Ishikawa (cell line): ENCODE measurements at regions not wholly inside any gene's neighbourhood (a gene's known extent, or its start where the extent isn't known, plus 50 kb on each side); places are given as distances from the start of the nearest gene placed in this dataset.

Source experiments
- CEBPB ChIP-seq: IDR thresholded peaks from 2 replicates; pipeline ENCODE4 v1.6.1; 2012
- CREB1 ChIP-seq: IDR thresholded peaks from 2 replicates; pipeline ENCODE4 v1.6.1; 2012; ENCODE audit warnings: low read depth
- EGR1 ChIP-seq: IDR thresholded peaks from 2 replicates; pipeline ENCODE4 v1.6.1; 2012
- EP300 ChIP-seq: IDR thresholded peaks from 2 replicates; pipeline ENCODE4 v1.6.1; 2012; ENCODE audit warnings: borderline replicate concordance
- FOXM1 ChIP-seq: IDR thresholded peaks from 2 replicates; pipeline ENCODE4 v1.6.1; 2012; ENCODE audit warnings: low read depth, borderline replicate concordance
- MAX ChIP-seq: IDR thresholded peaks from 2 replicates; pipeline ENCODE4 v1.6.1; 2012
- NFIC ChIP-seq: IDR thresholded peaks from 2 replicates; pipeline ENCODE4 v1.6.1; 2012
- RAD21 ChIP-seq: IDR thresholded peaks from 2 replicates; pipeline ENCODE4 v1.6.1; 2012; ENCODE audit warnings: low read depth
- REST ChIP-seq: IDR thresholded peaks from 2 replicates; pipeline ENCODE4 v1.6.1; 2012; ENCODE audit warnings: low read depth, mild to moderate bottlenecking
- TAF1 ChIP-seq: IDR thresholded peaks from 2 replicates; pipeline ENCODE4 v1.6.1; 2012; ENCODE audit warnings: low read depth, mild to moderate bottlenecking
- TCF12 ChIP-seq: IDR thresholded peaks from 2 replicates; pipeline ENCODE4 v1.6.1; 2012; ENCODE audit warnings: low read depth
- TEAD4 ChIP-seq: IDR thresholded peaks from 2 replicates; pipeline ENCODE4 v1.6.1; 2012
- USF1 ChIP-seq: IDR thresholded peaks from 2 replicates; pipeline ENCODE4 v1.6.1; 2012
- YY1 ChIP-seq: IDR thresholded peaks from 2 replicates; pipeline ENCODE4 v1.6.1; 2012; ENCODE audit warnings: low read depth
- ZBTB7A ChIP-seq: IDR thresholded peaks from 2 replicates; pipeline ENCODE4 v1.6.1; 2012; ENCODE audit warnings: low read depth

GRCh38 chr5:166648736-166649135 is 1642.7 kb upstream of the WWC1 start:
- TF ChIP-seq REST (no peak), RAD21 (no peak), USF1 (no peak), CEBPB (no peak), YY1 (no peak), MAX (no peak), CREB1 (no peak), EP300 (no peak), TEAD4 (no peak), TAF1 (no peak), EGR1 (no peak), TCF12 (no peak), NFIC (no peak), ZBTB7A (no peak), FOXM1 (no peak)

- TF ChIP-seq CEBPB (no peak), MAX (no peak)
Measured at GRCh38 chr5:166649676-166650075, 1641.8 kb upstream of the WWC1 start.

GRCh38 chr5:166651234-166651633 is 1640.2 kb upstream of the WWC1 start:
- TF ChIP-seq NFIC: no peak
- TF ChIP-seq TCF12: no peak
- TF ChIP-seq TEAD4: no peak
- TF ChIP-seq EP300: no peak
- TF ChIP-seq USF1: no peak
- TF ChIP-seq REST: no peak

GRCh38 chr5:166671811-166672210 is 1619.6 kb upstream of the WWC1 start:
- TF ChIP-seq ZBTB7A: no peak
- no peak for TF ChIP-seq EGR1
- TF ChIP-seq CEBPB: no peak
- no peak for TF ChIP-seq USF1
- TF ChIP-seq EP300: no peak
- no peak for TF ChIP-seq NFIC
- TF ChIP-seq RAD21: no peak
- TF ChIP-seq TEAD4: no peak
- TF ChIP-seq CREB1: no peak
- TF ChIP-seq TCF12: no peak
- no peak for TF ChIP-seq TAF1
- TF ChIP-seq FOXM1: no peak

GRCh38 chr5:166672431-166672830 is 1619.0 kb upstream of the WWC1 start:
- no peak for TF ChIP-seq REST
- no peak for TF ChIP-seq EGR1
- no peak for TF ChIP-seq USF1
- TF ChIP-seq MAX: no peak
- TF ChIP-seq RAD21: no peak
- TF ChIP-seq YY1: no peak
- TF ChIP-seq NFIC: no peak
- TF ChIP-seq CEBPB: no peak
- no peak for TF ChIP-seq TAF1
- no peak for TF ChIP-seq EP300
- TF ChIP-seq TCF12: no peak
- no peak for TF ChIP-seq FOXM1
- TF ChIP-seq TEAD4: no peak
- no peak for TF ChIP-seq ZBTB7A
- no peak for TF ChIP-seq CREB1
